GM21423 (cell line): ENCODE measurements at regions not wholly inside any gene's neighbourhood (a gene's known extent, or its start where the extent isn't known, plus 50 kb on each side); places are given as distances from the start of the nearest gene placed in this dataset.
"Not testable (repeated sequence)": the region's sequence is repeated elsewhere in the genome, so short reads cannot be mapped to it uniquely, and the experiment has no call there.

ENCODE experiments used
- ATAC-seq: cut with Tn5 transposase; IDR thresholded peaks from one replicate; pipeline ENCODE4 v1.9.1; 2021; ENCODE audit warnings: mild to moderate bottlenecking, moderate library complexity; ENCODE audit not compliant: unreplicated experiment

- ATAC-seq = no peak
Observed at GRCh38 chr3:153539263-153539662, 377.2 kb downstream of the RAP2B start.

GRCh38 chr3:153545471-153545870, 383.4 kb downstream of the RAP2B start:
- ATAC-seq = no peak

- no peak for ATAC-seq
Observed at GRCh38 chr3:153547970-153548369, 385.9 kb downstream of the RAP2B start.

GRCh38 chr3:153549686-153550085, 387.7 kb downstream of the RAP2B start:
- not testable (repeated sequence) for ATAC-seq

GRCh38 chr3:153551536-153552285, 389.7 kb downstream of the RAP2B start:
- ATAC-seq = no peak

- no peak for ATAC-seq
Observed at GRCh38 chr3:153552887-153553604, 391.0 kb downstream of the RAP2B start.

GRCh38 chr3:153553605-153553945, 391.5 kb downstream of the RAP2B start:
- ATAC-seq = no peak

- ATAC-seq = no peak
Observed at GRCh38 chr3:153555919-153556318, 393.9 kb downstream of the RAP2B start.

- ATAC-seq = not testable (repeated sequence)
Observed at GRCh38 chr3:153559366-153559765, 397.3 kb downstream of the RAP2B start.

GRCh38 chr3:153567011-153567410, 405.0 kb downstream of the RAP2B start:
- ATAC-seq = no peak

- no peak for ATAC-seq
Observed at GRCh38 chr3:153567556-153567955, 405.5 kb downstream of the RAP2B start.

GRCh38 chr3:153570481-153570880, 408.5 kb downstream of the RAP2B start:
- not testable (repeated sequence) for ATAC-seq

GRCh38 chr3:153572165-153572564, 410.1 kb downstream of the RAP2B start:
- ATAC-seq = no peak

- no peak for ATAC-seq
Observed at GRCh38 chr3:153572654-153573053, 410.6 kb downstream of the RAP2B start.

GRCh38 chr3:153573481-153573880, 411.5 kb downstream of the RAP2B start:
- ATAC-seq = no peak

- ATAC-seq = no peak
Observed at GRCh38 chr3:153574445-153574844, 412.4 kb downstream of the RAP2B start.

- ATAC-seq = no peak
Observed at GRCh38 chr3:153577059-153577736, 415.2 kb downstream of the RAP2B start.

- no peak for ATAC-seq
Observed at GRCh38 chr3:153578046-153578445, 416.0 kb downstream of the RAP2B start.

- ATAC-seq = no peak
Observed at GRCh38 chr3:153590051-153590450, 428.0 kb downstream of the RAP2B start.

GRCh38 chr3:153591561-153592245, 429.7 kb downstream of the RAP2B start:
- no peak for ATAC-seq

- ATAC-seq = no peak
Observed at GRCh38 chr3:153595186-153595815, 433.3 kb downstream of the RAP2B start.
